GM18517 (cell line): ENCODE measurements at regions not wholly inside any gene's neighbourhood (a gene's known extent, or its start where the extent isn't known, plus 50 kb on each side); places are given as distances from the start of the nearest gene placed in this dataset.
"Not testable (repeated sequence)": the region's sequence is repeated elsewhere in the genome, so short reads cannot be mapped to it uniquely, and the experiment has no call there.

Source experiments
- ATAC-seq: cut with Tn5 transposase; IDR thresholded peaks from one replicate; pipeline ENCODE4 v1.9.1; 2021; ENCODE audit warnings: mild to moderate bottlenecking, moderate library complexity; ENCODE audit not compliant: unreplicated experiment

- no peak for ATAC-seq
Observed at GRCh38 chr13:85140192-85140591, 659.0 kb downstream of the SLITRK6 start.

- no peak for ATAC-seq
Observed at GRCh38 chr13:85137516-85137915, 661.7 kb downstream of the SLITRK6 start.

GRCh38 chr13:85132986-85133385 is 666.2 kb downstream of the SLITRK6 start:
- ATAC-seq, result no peak

GRCh38 chr13:85123501-85123900 is 675.7 kb downstream of the SLITRK6 start:
- ATAC-seq, result not testable (repeated sequence)

GRCh38 chr13:85108356-85108755 is 690.9 kb downstream of the SLITRK6 start:
- ATAC-seq, result no peak

GRCh38 chr13:85099245-85099644 is 700.0 kb downstream of the SLITRK6 start:
- ATAC-seq, result no peak

- ATAC-seq, result no peak
Observed at GRCh38 chr13:85095418-85096272, 703.6 kb downstream of the SLITRK6 start.

- ATAC-seq, result no peak
Observed at GRCh38 chr13:85093808-85094207, 705.4 kb downstream of the SLITRK6 start.

GRCh38 chr13:85091631-85092234 is 707.5 kb downstream of the SLITRK6 start:
- no peak for ATAC-seq

GRCh38 chr13:85089186-85089585 is 710.0 kb downstream of the SLITRK6 start:
- ATAC-seq, result no peak

GRCh38 chr13:85080691-85081090 is 718.5 kb downstream of the SLITRK6 start:
- no peak for ATAC-seq

- no peak for ATAC-seq
Observed at GRCh38 chr13:85076343-85076742, 722.9 kb downstream of the SLITRK6 start.

GRCh38 chr13:85074543-85075313 is 724.5 kb downstream of the SLITRK6 start:
- ATAC-seq, result no peak

- no peak for ATAC-seq
Observed at GRCh38 chr13:85068231-85068630, 731.0 kb downstream of the SLITRK6 start.

GRCh38 chr13:85040215-85040614 is 759.0 kb downstream of the SLITRK6 start:
- ATAC-seq, result no peak

GRCh38 chr13:85031771-85032170 is 767.4 kb downstream of the SLITRK6 start:
- ATAC-seq, result no peak

- ATAC-seq, result no peak
Observed at GRCh38 chr13:85028035-85028434, 771.2 kb downstream of the SLITRK6 start.

- ATAC-seq, result no peak
Observed at GRCh38 chr13:85019121-85019520, 780.1 kb downstream of the SLITRK6 start.

GRCh38 chr13:85013006-85013405 is 786.2 kb downstream of the SLITRK6 start:
- ATAC-seq, result no peak

- ATAC-seq, result no peak
Observed at GRCh38 chr13:85009447-85009846, 789.8 kb downstream of the SLITRK6 start.

- no peak for ATAC-seq
Observed at GRCh38 chr13:84999252-84999651, 800.0 kb downstream of the SLITRK6 start.

GRCh38 chr13:84998681-84999080 is 800.5 kb downstream of the SLITRK6 start:
- no peak for ATAC-seq
